ENCODE measurements at regions not wholly inside any gene's neighbourhood (a gene's known extent, or its start where the extent isn't known, plus 50 kb on each side); places are given as distances from the start of the nearest gene placed in this dataset.

- Histone ChIP-seq H4K91ac (ENCODE audit: insufficient read length, low read depth, low read length) (no peak overlapping the region), H2BK20ac (ENCODE audit: low read depth, low read length, poor library complexity, severe bottlenecking) (no peak overlapping the region), H4K5ac (ENCODE audit: insufficient read length, low read depth, low read length) (no peak overlapping the region), H3K23me2 (ENCODE audit: insufficient read length, low read depth, low read length, poor library complexity, severe bottlenecking) (no peaks in the 10 kb centered on the region), H2AK5ac (ENCODE audit: insufficient read length, low read length) (no peak overlapping the region), H3K9me3 (ENCODE audit: control insufficient read depth, low read depth, low read length) (no peaks in the 10 kb centered on the region), H3T11ph (ENCODE audit: low read length) (no peak overlapping the region), H4K20me1 (ENCODE audit: control insufficient read depth, insufficient read depth, insufficient read length) (no peaks in the 10 kb centered on the region), H3K4me1 (ENCODE audit: insufficient read depth, low read length) (no peaks in the 10 kb centered on the region), H4K8ac (replicated peaks; ENCODE audit: insufficient read length, low read depth, low read length) (no peak overlapping the region), H3K56ac (ENCODE audit: insufficient read length, low read depth, low read length) (no peak overlapping the region), H2BK15ac (ENCODE audit: low read depth, low read length) (no peak overlapping the region), H3K27ac (ENCODE audit: insufficient read length, low read depth, low read length) (no peak overlapping the region), H3K9ac (ENCODE audit: extremely low read depth, insufficient read length, low read length) (no peak overlapping the region), H2BK120ac (ENCODE audit: low read depth, low read length, poor library complexity, severe bottlenecking) (no peak overlapping the region), H3K23ac (ENCODE audit: insufficient read length, low read depth, low read length) (no peak overlapping the region), H3K4ac (ENCODE audit: low read depth, low read length) (no peak overlapping the region), H3K18ac (ENCODE audit: insufficient read length, low read depth, low read length) (no peak overlapping the region), H3K79me1 (ENCODE audit: insufficient read depth, low read depth, low read length, poor library complexity, severe bottlenecking) (no peaks in the 10 kb centered on the region), H3K79me2 (ENCODE audit: insufficient read depth, low read length) (no peaks in the 10 kb centered on the region), H3K14ac (ENCODE audit: insufficient read depth, low read length) (no peak overlapping the region), H2BK5ac (ENCODE audit: insufficient read length, low read length) (no peak overlapping the region), H3K27me3 (ENCODE audit: insufficient read depth, low read length) (no peaks in the 10 kb centered on the region), H2AFZ (ENCODE audit: low read length) (no peak overlapping the region), H3K4me2 (ENCODE audit: insufficient read depth, insufficient read length, low read length) (no peak overlapping the region), H2BK12ac (ENCODE audit: insufficient read length, low read depth, low read length) (no peak overlapping the region)
- H3K36me3 Mint-ChIP-seq (ENCODE audit: insufficient read depth in 1 of 3, low read depth in 3 of 3): no peaks in the 10 kb centered on the region
- no peak for TF ChIP-seq CTCF (conservative IDR thresholded peaks at IDR 0.05)
- no peaks in the 10 kb centered on the region for H3K27me3 Mint-ChIP-seq (ENCODE audit: low read depth)
- peak overlapping the region in 1 of 3 experiments; percentile 2; a peak in 1 of 7 replicates for H3K27ac Mint-ChIP-seq
- DNase-seq: peak; percentile 38
- H3K9me3 Mint-ChIP-seq: no peaks in the 10 kb centered on the region
- no CpG with 5 or more reads among the region's 1 CpG for WGBS (ENCODE audit: extremely low coverage, insufficient read length, low lambda C conversion rate)
- peaks cover 12 to 14% of the 10 kb centered on the region in 2 experiments for H3K4me1 Mint-ChIP-seq
- no peak overlapping the region for H3K4me3 Mint-ChIP-seq
Measured at GRCh38 chr1:116230712-116231111, 119.5 kb downstream of the MAB21L3 start.
